Activated CD4-positive, alpha-beta T cell treated with anti-CD3 and anti-CD28 coated beads, Interleukin-2, amount 50 U/mL, for 24 hours (primary cell): ENCODE measurements at regions not wholly inside any gene's neighbourhood (a gene's known extent, or its start where the extent isn't known, plus 50 kb on each side); places are given as distances from the start of the nearest gene placed in this dataset.

Experiments used
- DNase-seq, 2 donors: peaks; one replicate each; pipeline ENCODE4 v3.0.0-alpha.2; 2020; ENCODE audit warnings: low read depth in 1 of 2, low spot score in 1 of 2

DNA sequence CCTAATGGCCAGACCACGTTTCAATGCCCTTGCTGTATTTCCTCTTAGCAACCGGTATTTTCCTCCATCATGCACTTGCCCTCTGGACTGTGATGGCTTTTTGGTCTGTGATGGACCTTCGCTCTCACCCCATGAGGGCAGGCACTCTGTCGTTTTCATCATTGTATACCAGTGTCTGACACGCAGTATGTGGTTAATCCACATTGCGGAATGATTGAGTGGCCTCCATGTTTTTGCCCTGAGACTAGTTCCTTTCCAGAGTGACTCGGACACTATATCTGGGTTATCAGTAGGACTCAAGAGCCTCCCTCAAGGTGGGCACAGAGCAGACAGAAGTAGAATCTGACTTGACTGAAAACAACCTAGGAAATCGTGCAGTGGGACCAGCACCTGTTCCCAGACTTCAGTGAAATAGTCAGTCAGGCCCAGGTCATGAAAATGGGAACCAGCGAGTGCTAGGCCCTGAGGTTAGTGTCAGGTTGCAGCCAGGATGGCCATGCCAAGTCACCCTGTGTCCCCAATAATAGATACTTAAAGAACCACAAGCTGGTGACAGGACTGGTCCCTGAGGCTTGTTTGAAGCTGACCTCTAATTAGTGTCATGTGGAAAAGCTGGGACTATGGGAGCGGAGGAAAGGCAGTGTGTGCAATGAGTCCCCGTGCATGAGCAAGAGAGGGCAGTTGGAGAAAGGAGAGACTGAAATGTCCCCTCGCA is 464.7 kb downstream of the INSC start:
- DNase-seq: no peak

DNA sequence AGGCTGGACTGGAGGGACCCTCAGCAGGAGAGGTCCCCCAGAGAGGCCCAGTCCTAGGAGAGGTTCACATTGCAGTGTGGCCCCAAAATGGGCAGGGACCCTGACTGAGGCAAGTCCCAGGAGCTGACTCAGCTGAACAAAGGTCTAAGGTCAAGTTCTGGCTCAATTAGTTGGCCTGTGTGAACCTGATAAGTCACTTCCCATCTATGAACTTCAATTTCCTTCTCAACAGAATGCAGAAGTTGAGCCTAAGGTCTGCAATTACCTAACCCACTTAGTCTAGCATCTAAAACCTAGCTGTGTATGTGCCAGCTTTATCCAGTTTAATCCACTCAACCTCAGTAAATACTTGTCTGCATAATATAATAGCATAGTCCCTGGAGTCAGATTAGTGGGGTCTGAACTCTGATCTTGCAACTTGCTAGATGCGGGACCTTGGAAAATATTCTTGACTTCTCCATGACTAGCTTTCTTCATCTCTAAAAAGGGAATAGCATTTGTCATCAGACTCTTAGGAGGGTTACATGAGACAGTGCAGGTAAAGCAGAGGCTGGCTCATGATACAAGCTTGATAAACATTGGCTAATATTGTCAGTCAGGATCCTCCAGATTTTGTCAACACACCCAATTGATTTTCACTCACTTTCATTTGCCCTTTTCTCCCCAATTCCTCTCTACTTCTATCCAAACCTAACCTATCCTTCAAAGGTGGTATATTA is 465.5 kb downstream of the INSC start:
- DNase-seq: no peak

DNA sequence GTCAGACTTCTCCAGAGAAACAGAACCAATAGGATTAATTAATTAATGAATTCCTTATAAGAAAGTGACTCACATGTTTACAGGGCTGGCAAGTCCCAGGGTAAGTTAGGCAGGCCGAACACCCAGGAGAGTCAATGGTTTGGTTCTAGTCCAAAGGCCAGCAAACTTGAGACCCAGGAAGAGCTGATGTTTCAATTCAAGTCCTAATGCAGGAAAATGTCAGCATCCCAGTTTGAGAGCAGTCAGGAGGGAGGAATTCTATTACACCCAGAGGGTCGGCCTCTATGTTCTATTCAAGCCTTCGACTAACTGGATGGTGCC is 466.0 kb downstream of the INSC start:
- no peak for DNase-seq

DNA sequence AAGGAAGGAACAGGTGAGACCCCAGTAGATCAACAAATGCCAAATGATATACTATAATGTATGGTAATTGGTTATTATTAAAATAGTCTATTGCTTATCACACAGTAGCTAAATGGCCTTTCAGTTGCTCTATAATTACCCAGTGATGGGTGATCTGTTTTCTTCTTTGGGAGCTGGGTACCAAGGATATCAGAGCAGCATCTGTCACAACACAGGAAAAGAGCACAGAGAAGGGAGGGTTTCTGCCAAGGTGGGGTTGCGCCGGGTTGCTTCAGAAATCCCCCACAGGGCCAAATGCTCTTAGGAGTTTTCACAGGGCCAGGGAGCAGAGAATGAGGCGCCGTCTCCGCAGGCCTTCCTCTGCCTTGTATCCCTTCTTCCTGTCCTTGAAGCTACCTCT is 469.4 kb downstream of the INSC start:
- no peak for DNase-seq

DNA sequence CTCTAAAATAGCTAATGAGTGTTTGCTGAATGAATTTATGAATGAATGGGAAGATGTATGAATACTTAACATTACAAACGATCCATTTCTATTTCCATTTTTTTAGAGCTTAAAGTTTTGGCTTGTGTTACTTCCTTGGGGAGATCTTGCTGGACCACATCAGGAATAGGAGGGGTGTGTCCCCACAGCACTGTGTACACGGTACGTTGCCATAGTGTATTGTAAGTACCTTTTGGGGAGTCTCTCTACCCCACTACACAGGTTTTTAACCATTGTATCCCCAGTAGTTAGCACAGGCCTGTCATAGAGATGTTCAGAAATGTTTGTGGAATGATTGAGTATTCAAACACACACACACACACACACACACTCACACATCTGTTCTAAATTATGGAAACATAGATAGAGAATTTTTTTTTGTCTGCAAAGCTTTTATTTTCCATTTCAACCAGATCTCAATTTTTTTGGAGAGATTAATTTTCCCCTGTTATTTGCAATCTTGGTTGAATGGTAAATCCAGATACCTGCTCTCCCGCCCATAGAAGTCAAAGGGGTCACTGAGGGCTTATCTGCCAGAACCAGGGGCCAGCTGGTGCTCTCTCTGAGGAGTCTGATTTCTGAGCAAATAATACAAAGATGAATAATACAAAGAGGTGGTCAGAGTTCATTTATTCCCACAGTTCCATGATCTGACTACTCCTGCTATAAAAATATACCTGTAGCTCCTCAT is 471.0 kb downstream of the INSC start:
- no peak for DNase-seq

DNA sequence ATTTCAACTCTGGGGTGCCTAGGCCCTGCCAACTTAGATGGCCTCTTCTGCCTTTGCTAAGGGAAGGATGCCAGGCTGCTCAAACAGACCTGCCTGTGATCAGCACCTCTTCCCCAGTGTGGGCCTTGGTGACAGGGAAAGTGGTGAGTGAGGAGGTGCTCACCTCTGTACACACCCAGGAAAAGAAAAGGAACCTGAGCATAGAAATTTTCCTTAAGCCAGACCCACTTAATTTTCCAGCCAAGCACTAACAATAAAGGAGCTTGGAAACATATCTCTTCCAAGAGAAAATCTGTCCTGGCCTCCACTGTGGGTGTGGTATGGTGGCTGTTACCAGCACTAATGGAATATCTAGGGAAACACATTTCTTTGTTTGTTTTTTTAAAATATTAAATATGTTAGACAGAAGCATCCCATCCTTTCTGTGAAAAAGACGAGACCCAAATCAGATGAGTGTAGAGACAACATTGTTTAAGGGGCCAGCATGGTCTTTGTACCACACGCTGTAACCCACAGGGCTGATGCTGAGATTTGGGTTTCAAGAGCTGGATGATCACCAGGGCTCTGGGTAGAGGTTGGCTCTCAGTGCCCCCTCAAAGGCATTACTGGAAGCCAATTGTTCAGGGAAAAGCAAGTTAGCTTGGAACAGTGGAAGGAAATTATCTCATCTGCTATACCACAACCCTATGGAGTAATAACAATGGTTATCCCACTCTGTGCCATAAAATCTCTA is 472.2 kb downstream of the INSC start:
- DNase-seq: no peak

DNA sequence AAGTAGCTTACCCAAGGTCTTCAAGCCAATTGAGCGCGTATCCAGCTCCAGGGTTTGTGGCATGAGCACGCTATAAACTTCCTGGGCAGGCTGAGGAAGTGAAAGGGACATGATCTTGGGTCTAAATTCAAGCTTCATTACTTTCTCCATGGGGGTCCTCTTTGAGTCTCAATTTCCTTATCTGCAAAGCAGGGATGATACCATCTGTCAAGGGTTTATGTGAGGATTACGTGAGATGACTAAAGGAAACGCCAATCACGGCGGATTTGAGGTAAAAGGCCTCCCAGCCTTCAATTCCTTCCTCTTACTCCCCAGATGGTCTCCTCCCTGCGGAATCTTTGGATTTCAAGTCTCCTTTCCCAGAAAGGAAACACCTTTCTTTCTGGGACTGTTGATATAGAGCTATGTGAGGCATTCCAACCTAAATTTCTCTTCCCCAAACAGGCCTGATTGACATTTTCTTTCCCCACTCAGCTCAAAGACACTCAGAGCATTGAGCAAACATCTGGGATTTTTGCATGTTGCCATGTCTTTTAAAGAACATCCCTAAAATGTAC is 474.4 kb downstream of the INSC start:
- no peak for DNase-seq

DNA sequence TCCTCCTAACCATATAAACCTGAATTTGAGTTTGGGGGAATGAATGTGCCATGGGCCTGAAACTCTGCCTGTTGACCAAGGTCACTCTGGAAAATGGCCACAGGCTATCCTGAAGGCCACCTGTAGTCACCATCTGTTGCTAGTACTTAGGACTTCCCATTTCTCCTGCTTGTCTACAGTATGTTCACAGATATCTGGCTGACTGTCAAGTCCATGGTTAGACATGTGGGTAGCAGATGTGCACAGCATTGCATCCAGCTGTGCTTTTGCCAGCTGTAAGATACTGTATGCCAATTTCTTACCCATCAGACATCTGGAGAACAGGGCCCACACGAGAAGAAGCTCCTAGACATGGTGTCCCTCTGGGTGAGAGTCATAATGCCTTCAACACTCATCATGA is 475.4 kb downstream of the INSC start:
- no peak for DNase-seq

DNA sequence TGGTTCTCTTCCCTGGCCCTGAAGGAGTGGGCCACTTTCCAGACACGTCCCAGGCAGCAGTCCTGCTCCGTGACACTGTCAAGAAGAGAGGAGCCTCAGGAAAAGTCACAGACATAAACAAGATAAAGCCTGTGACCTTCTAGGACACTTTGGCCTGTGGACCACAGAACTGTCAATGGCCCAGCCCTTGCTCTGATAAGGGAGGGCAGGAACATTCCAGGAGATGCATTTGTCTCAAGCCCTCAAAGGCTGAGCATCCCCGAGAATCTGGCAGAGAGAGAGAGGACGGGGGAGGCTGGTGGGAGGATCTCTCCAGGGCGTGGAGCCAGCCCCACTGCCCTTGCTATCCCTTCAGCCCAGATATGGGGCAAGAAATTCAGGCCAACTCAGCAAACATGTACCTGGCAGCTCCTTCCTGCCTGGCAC is 476.4 kb downstream of the INSC start:
- DNase-seq: no peak

DNA sequence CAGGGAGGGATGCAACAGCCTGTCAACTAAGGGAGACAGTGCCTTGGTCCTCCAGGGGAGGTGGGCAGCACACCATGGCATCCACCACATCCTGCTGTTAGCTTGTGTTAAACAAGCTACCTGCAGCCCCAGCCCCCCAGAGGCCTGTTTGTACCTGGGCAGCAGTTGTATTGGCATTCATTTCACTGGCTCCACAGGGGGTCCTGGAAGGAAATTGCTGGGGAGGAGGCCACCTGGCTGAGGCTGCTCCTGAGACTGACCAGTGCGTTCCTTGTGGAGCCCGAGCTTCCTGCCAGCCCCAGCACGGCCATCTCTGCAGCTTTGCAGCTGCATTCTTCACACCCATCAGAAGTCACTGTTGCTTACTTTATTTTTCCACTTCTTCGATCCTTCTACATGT is 479.9 kb downstream of the INSC start:
- no peak for DNase-seq

DNA sequence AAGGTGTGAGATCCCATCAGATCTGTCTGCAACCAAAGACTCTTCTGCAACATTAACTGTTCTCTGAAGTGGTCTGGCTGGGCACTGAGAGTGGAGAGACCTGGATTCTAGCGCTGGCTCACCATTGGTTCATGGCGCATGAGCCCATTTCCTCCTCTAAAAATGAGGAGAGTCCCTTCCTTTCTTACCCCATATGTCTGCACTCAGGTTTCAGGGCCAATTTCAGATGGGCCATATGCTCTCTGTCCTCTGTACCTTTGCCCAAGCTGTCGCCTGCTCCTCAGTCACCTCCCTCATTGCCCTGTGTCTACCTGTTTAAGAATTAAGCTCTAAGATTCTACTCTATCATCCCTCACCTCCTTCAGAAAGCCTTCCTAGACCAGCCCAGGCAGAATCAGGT is 484.7 kb downstream of the INSC start:
- no peak for DNase-seq

DNA sequence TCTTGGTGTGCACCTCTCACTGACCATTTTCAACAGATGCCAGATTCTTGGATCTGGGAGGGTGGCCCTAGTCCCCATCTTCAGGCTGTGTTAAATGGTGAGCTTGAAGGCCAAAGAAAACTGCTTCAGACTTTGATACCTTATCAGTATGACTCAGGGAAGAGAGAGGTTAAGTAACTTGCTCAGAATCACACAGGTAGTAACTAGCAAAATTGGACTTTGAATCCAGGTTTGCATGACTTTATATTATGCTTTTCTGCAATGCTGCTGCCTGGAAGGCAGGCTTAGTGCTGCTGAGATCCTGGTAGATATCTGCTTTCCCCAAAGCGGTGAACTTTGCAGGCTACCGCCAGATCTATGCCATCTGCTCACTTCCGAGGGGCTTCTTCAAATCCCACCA is 487.3 kb downstream of the INSC start:
- no peak for DNase-seq

DNA sequence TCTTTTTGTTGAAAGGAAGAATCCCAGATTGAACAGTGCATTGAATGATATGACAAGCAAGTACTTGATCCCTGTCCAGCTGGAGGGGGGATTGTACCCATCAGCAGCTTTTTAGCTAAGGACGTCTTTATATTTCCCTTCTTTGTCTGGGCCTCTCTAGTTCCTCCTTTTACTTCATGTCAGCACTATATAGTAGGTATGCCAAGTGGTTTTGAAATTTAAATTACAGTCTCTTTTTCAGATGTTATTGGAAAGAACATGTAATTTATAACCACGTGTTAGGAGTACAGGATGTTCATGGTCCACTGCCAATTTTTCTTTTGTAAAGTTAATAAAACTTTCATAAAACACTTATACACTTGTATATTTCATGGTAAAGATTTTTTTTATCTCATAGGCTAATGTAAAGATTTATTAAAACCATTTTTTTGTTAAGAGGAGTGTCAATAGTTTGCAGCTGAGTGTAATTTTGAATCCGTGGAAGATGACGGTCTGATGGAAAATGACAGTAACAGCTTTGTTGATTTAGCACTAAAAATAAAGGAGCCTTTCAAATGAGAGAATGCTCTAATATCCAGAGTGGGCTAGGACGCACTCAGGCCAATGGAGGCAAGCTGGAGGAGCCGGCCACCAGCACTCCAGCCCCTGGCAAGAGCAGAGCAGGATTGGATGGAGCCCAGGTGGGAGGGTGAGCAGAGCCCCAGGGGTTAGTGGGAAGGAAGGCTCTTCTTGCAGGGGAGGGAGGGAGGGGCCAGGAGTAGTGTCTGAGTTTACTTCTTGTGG is 488.3 kb downstream of the INSC start:
- DNase-seq: no peak

DNA sequence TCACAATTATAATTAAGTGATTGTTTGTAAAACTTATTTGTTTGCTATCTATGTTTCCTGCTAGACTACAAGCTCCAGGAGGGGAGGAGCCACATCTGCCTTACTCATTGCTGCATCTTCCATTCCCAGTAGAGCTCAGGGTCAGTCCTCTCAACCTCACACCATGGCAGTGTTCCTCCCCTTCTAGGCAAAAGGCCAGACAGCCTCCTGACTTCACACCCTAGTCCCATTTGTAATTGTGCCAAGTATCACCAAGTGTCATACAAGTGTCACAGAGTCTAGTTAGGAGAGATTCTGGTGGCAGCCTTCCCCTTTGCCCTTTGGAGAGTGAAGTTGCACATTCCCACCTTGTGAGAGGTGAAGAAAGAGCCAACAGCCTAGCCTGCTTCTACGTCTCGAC is 490.4 kb downstream of the INSC start:
- no peak for DNase-seq

DNA sequence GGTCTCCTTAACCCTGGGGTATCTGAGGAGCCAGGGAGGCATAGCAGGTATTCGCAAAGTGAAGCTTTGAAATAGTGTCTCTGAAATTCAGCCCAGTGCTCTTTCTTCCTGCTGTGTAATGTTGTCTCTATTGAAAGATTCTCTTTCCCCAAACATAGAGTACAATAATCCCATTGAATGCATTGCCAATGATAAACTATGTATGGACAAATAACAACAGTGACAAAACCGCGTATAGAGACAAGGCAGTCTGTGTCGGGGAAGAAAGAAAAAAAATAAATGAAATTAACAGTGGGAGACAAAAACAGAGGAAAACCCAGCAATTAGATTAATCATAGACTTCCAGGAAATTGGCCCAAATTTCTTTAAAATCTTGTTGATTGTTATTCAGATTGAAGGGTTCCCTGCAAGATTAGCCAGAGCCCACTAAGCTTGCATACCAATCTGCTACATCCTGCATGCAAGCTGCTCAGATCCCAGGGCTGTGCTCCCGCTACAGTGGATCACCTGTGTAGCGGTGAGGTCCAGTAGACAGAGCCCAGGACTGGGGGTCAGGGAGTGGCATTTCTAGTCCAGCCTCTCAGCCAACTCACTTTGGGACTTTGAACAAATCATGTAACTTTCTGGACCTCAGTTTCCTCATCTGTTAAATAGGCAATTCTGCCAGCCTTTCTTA is 492.8 kb downstream of the INSC start:
- DNase-seq: no peak

DNA sequence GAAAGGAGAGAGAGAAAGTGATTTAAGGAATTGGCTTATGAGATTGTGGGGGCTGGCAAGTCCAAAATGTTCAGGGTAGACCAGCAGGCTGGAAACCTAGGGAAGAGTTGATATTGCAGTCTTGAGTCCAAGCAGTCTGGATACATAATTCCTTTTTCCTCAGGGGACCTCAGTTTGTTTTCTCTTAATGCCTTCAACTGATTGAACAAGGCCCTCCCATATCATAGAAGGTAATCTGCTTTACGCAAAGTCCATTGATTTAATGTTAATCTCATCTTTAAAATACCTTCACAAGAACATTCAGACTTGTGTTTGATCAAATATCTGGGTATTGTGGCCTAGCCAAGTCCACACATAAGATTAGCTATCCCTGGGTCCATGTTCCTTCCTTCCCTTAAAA is 494.7 kb downstream of the INSC start:
- DNase-seq: no peak

DNA sequence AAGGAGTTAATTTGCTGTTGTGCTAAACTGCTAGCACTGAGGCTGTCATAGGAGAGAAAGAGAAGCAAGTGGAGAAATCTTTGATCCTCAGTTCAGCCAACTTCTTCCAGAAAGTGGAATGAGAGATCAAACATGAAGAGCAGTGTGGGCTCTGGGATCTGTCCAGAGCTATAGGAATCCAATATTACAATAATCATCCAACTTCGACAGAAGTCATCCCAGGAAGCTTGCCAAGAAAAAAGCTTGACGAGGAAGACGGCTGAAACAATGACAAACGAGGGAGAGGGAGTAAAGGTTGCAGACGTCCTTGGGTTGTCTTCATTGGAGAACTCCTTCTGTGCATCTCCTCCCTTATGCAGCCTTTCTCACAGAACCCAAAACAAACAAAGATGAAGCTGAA is 496.2 kb downstream of the INSC start:
- no peak for DNase-seq

DNA sequence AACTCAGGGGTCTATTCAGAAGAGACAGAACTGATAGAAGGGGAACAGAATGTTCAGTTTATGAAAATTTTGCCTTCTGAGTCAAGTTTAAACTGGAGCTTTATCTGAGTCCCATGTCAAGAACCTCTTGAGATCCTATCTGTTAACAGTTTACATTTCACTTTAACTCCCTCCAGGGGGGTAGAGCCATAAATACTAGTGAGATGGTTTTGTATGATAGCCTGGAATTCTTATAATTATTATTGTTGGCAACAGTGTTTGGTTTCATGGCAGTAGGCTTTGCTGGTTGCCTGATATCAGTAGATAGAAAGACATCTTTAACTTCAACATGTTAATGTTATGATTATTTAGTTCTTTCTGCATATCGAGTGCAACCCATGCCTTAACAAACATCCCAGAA is 498.5 kb downstream of the INSC start:
- DNase-seq: no peak

DNA sequence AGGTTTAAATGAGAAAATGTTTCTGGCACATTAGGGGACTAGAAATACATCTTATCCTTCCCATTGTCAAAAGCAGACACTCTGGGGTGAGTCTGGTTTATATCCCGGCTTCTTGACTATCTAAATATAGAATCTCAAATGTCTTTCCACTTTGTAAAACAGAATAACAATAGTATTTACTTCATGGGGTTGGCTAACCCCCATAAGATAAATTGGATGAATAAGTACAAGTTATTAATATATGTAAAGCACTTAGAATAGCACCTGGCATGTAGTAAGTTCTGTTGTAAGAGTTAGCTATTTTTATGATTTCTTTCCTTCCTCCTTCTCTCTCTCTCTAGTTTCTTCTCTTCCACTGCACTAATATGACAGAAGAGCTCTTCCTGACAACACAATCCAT is 499.1 kb downstream of the INSC start:
- no peak for DNase-seq

DNA sequence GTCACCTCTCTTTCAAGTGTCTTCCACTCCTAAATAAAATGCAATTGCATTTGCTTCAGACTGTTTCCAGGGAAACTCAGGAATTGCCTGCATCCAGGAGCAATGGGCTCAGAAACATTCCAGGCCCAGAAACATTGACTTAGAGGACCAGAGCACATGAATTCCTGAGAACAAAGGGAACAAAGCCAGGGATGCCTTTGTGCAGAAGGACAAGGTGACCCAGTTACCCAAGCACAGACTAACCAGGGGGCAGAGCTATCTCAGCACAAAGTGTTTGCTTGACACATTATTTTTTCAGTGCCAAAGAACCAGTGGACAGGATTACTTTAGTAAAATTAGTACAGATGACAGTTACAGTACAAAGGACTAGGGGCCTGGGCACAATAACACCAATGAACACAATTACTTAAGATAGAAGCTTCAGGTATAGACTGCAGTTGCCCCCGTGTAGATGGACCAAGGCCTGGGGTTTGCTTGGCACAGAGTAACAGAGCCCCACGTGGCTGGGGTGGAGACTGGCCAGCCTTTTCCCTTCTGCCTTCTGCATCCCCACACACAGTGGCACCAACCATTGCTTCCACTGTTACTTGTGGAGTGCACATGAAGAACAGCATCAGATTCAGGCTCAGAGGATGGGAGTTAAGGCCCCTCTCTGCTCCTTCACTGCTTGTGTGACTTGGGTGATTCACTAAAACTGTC is 500.8 kb downstream of the INSC start:
- DNase-seq: no peak
